A549 (cell line): ENCODE measurements at regions not wholly inside any gene's neighbourhood (a gene's known extent, or its start where the extent isn't known, plus 50 kb on each side); places are given as distances from the start of the nearest gene placed in this dataset.

Source experiments
- ATAC-seq, 2 experiments: fragments of 200-7000 bp in 1 of 2; fragments of >200 bp in 1 of 2; cut with Nextera tagmentation in 1 of 2; cut with Tn5 transposase in 1 of 2; 3 replicates each; pipeline versions ENCODE4 v1.8.0 to v1.9.1; 2018 to 2020; ENCODE audit warnings: mild to moderate bottlenecking in 1 of 2, moderate library complexity in 1 of 2
- CTCF ChIA-PET: fragments of 300-600 bp; sonication (Branson Sonifier 250); formaldehyde crosslinking; extraction: SDS; loops from one replicate; lab custom pipeline; 2021; ENCODE audit warnings: antibody characterized with exemption, inconsistent platforms; lab: Yijun Ruan, JAX
- POLR2A ChIA-PET: fragments of 350-600 bp; formaldehyde crosslinking; extraction: SDS; loops from one replicate; lab custom pipeline; 2021; ENCODE audit warnings: antibody characterized with exemption, inconsistent platforms; lab: Yijun Ruan, JAX
- DNase-seq, 2 experiments: peaks; one replicate each; pipeline versions ENCODE4 v3.0.0 to v3.0.0-alpha.2; 2011 to 2016; ENCODE audit warnings: low read depth in 1 of 2, low spot score in 1 of 2
- FAIRE-seq: peaks from 2 replicates; lab custom pipeline; 2011; peaks lifted over from hg19 to GRCh38; lab: Jason Lieb, UNC
- H3K27ac ChIP-seq, 2 experiments: fragments of >200 bp; sonication (Bioruptor Twin); formaldehyde crosslinking; 3 replicates each; pipeline ENCODE4 v1.5.1; 2016 to 2017
- H3K4me1 ChIP-seq: fragments of >200 bp; sonication (Bioruptor Twin); formaldehyde crosslinking; 3 replicates; pipeline ENCODE4 v1.6.1; 2016
- H3K4me2 ChIP-seq: fragments of >200 bp; sonication (Bioruptor Twin); formaldehyde crosslinking; 3 replicates; pipeline ENCODE4 v1.6.1; 2016
- H3K4me3 ChIP-seq: fragments of >200 bp; sonication (Bioruptor Twin); formaldehyde crosslinking; 3 replicates; pipeline ENCODE4 v1.5.1; 2016
- H3K9me3 ChIP-seq: fragments of >200 bp; sonication (Bioruptor Twin); formaldehyde crosslinking; 3 replicates; pipeline ENCODE4 v1.6.1; 2016
- CEBPB ChIP-seq, 2 experiments: fragments of >200 bp in 1 of 2; sonication (Bioruptor Twin) in 1 of 2; formaldehyde crosslinking in 1 of 2; IDR thresholded peaks; 2 replicates each; pipeline ENCODE4 v1.6.1; 2012 to 2016
- EHF ChIP-seq: fragments of 250-450 bp; sonication (Bioruptor Pico); IDR thresholded peaks from 2 replicates; pipeline ENCODE4 v1.5.0; 2020; ENCODE audit warnings: mild to moderate bottlenecking
- EHMT2 ChIP-seq: fragments of 200-600 bp; sonication (generic); IDR thresholded peaks from 2 replicates; pipeline ENCODE4 v1.6.1; 2016; ENCODE audit warnings: antibody characterized with exemption, low read depth, mild to moderate bottlenecking, moderate library complexity
- EP300 ChIP-seq, 2 experiments: fragments of >200 bp; sonication (Bioruptor Twin); formaldehyde crosslinking; IDR thresholded peaks; 2 replicates in 1 of 2; 3 replicates in 1 of 2; pipeline ENCODE4 v1.6.1; 2016 to 2017
- FOXS1 ChIP-seq: fragments of 250-450 bp; sonication (Bioruptor Pico); IDR thresholded peaks from 2 replicates; pipeline ENCODE4 v1.5.0; 2020; ENCODE audit warnings: mild to moderate bottlenecking, moderate library complexity
- HDAC2 ChIP-seq: fragments of 200-600 bp; sonication (generic); IDR thresholded peaks from 2 replicates; pipeline ENCODE4 v1.6.1; 2016
- HEYL ChIP-seq: fragments of 250-450 bp; sonication (Bioruptor Pico); IDR thresholded peaks from 2 replicates; pipeline ENCODE4 v1.8.0; 2021; ENCODE audit warnings: mild to moderate bottlenecking, moderate library complexity
- HOXA7 ChIP-seq: fragments of 250-450 bp; sonication (Bioruptor Pico); IDR thresholded peaks from 2 replicates; pipeline ENCODE4 v1.5.0; 2020; ENCODE audit warnings: mild to moderate bottlenecking, moderate library complexity
- KDM1A ChIP-seq: fragments of 200-600 bp; sonication (generic); IDR thresholded peaks from 2 replicates; pipeline ENCODE4 v1.6.1; 2016; ENCODE audit warnings: low read depth, mild to moderate bottlenecking
- KDM5A ChIP-seq: fragments of 200-600 bp; sonication (generic); IDR thresholded peaks from 2 replicates; pipeline ENCODE4 v1.6.1; 2016; ENCODE audit warnings: antibody characterized with exemption, mild to moderate bottlenecking
- MAFK ChIP-seq: fragments of 450-650 bp; IDR thresholded peaks from 2 replicates; pipeline ENCODE4 v1.6.1; 2014; ENCODE audit not compliant: partially characterized antibody
- MYC ChIP-seq: IDR thresholded peaks from 2 replicates; pipeline ENCODE4 v1.6.1; 2012; ENCODE audit warnings: mild to moderate bottlenecking, inconsistent platforms, low read length, improper control_type of control experiment, borderline replicate concordance
- NFE2L2 ChIP-seq: fragments of 150-350 bp; conservative IDR thresholded peaks from 2 replicates; pipeline ENCODE4 v1.6.1; 2014; ENCODE audit warnings: low read length
- NPAS2 ChIP-seq: fragments of 250-450 bp; sonication (Bioruptor Pico); IDR thresholded peaks from 2 replicates; pipeline ENCODE4 v1.8.0; 2022; ENCODE audit warnings: mild to moderate bottlenecking, moderate library complexity, borderline replicate concordance
- NR3C1 ChIP-seq: fragments of >200 bp; sonication (Bioruptor Twin); formaldehyde crosslinking; IDR thresholded peaks from 3 replicates; pipeline ENCODE4 v1.6.1; 2017
- POLR2AphosphoS2 ChIP-seq: conservative IDR thresholded peaks from 2 replicates; pipeline ENCODE4 v1.6.1; 2012; ENCODE audit warnings: low read length, improper control_type of control experiment, inconsistent platforms
- RAD21 ChIP-seq, 2 experiments: fragments of >200 bp in 1 of 2; sonication (Bioruptor Twin) in 1 of 2; formaldehyde crosslinking in 1 of 2; IDR thresholded peaks in 1 of 2; conservative IDR thresholded peaks in 1 of 2; 2 replicates in 1 of 2; 3 replicates in 1 of 2; pipeline ENCODE4 v1.6.1; 2012 to 2018; ENCODE audit warnings: inconsistent platforms in 1 of 2
- RFX5 ChIP-seq: fragments of 450-650 bp; IDR thresholded peaks from 2 replicates; pipeline ENCODE4 v1.7.1; 2014; ENCODE audit warnings: antibody characterized with exemption, mild to moderate bottlenecking, moderate library complexity
- RNF2 ChIP-seq: fragments of 200-600 bp; sonication (generic); IDR thresholded peaks from 2 replicates; pipeline ENCODE4 v1.6.1; 2016; ENCODE audit warnings: low read depth, mild to moderate bottlenecking, antibody characterized with exemption, moderate library complexity, borderline replicate concordance
- TP53 ChIP-seq: fragments of 250-450 bp; sonication (Bioruptor Pico); IDR thresholded peaks from 2 replicates; pipeline ENCODE4 v1.5.0; 2021; ENCODE audit warnings: mild to moderate bottlenecking, moderate library complexity
- ZFP36 ChIP-seq: fragments of 450-650 bp; IDR thresholded peaks from 2 replicates; pipeline ENCODE4 v1.6.1; 2014; ENCODE audit warnings: borderline replicate concordance; ENCODE audit not compliant: partially characterized antibody
- ZNF302 ChIP-seq: fragments of 250-450 bp; sonication (Bioruptor Pico); IDR thresholded peaks from 2 replicates; pipeline ENCODE4 v1.9.0; 2021; ENCODE audit warnings: inconsistent platforms, mild to moderate bottlenecking, moderate library complexity
- ZSCAN20 ChIP-seq: fragments of 250-450 bp; sonication (Bioruptor Pico); IDR thresholded peaks from 2 replicates; pipeline ENCODE4 v1.8.0; 2022; ENCODE audit warnings: mild to moderate bottlenecking, moderate library complexity
- WGBS: methylation state at CpG from one replicate; pipeline ENCODE4 v1.1.6; 2017; ENCODE audit errors: missing lambda C conversion rate; 5-methylcytosine and 5-hydroxymethylcytosine counted together
- TF ChIP-seq, protein P1 (sequence below): fragments of 200-600 bp; sonication (generic); IDR thresholded peaks from 2 replicates; pipeline ENCODE4 v1.6.1; 2016; ENCODE audit warnings: antibody characterized with exemption, mild to moderate bottlenecking, moderate library complexity
- TF ChIP-seq, protein P2 (sequence below): IDR thresholded peaks from 2 replicates; pipeline ENCODE4 v1.6.1; 2012
- TF ChIP-seq, protein P3 (sequence below): fragments of 150-350 bp; IDR thresholded peaks from 2 replicates; pipeline ENCODE4 v1.6.1; 2014; ENCODE audit warnings: low read depth, mild to moderate bottlenecking, low read length
- TF ChIP-seq, protein P4 (sequence below): fragments of >200 bp; sonication (Bioruptor Twin); formaldehyde crosslinking; IDR thresholded peaks from 3 replicates; pipeline ENCODE4 v1.6.1; 2016

DNA sequence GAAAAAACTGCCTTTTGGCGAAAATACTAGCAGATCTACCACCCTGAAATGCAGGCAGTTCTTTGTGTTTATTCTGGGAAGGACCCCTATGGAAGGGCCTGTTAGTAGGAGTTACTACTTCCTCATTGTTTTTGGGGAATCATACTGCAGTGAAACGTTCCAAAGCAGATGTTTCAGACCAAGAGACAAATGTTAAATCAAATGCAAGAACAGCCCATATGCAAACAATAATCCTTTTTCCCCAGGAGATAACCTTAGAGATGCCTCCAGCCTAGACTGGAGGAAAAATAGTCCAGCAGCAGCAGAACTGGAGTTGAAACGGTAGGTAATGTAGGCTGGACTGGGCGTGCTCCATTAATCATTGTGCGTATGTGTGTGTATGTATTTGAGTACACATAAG, 65.9 kb upstream of the VWDE start:
- ChIA-PET CTCF (interaction anchor here (1.3 to 2.1 kb wide), 3 partner anchors 11 to 402 kb away, joined by 3 to 9 read pairs (median 4); no protein-coding TSS in a partner anchor), POLR2A (no interaction called here)
- Histone ChIP-seq H3K4me3 (no peak overlapping the region), H3K4me2 (no peak overlapping the region), H3K27ac (no peak overlapping the region), H3K4me1 (no peaks in the 10 kb centered on the region), H3K9me3 (no peaks in the 10 kb centered on the region)
- TF ChIP-seq HOXA7 (CRISPR knock-in tag) (no peak), MAFK (no peak), ZFP36 (no peak), ZNF302 (CRISPR knock-in tag) (no peak), TP53 (CRISPR knock-in tag) (no peak), POLR2AphosphoS2 (no peak), ZSCAN20 (CRISPR knock-in tag) (no peak), EHF (CRISPR knock-in tag) (no peak), NFE2L2 (no peak), RNF2 (no peak), MYC (no peak), RAD21 (conservative IDR thresholded peaks at IDR 0.05 in 1 of 2, IDR thresholded peaks at IDR 0.05 in 1 of 2) (no peak), FOXS1 (CRISPR knock-in tag) (no peak), RFX5 (no peak), EP300 (IDR thresholded peaks at IDR 0.05) (no peak), KDM1A (no peak)
- TF ChIP-seq, protein P1, sequence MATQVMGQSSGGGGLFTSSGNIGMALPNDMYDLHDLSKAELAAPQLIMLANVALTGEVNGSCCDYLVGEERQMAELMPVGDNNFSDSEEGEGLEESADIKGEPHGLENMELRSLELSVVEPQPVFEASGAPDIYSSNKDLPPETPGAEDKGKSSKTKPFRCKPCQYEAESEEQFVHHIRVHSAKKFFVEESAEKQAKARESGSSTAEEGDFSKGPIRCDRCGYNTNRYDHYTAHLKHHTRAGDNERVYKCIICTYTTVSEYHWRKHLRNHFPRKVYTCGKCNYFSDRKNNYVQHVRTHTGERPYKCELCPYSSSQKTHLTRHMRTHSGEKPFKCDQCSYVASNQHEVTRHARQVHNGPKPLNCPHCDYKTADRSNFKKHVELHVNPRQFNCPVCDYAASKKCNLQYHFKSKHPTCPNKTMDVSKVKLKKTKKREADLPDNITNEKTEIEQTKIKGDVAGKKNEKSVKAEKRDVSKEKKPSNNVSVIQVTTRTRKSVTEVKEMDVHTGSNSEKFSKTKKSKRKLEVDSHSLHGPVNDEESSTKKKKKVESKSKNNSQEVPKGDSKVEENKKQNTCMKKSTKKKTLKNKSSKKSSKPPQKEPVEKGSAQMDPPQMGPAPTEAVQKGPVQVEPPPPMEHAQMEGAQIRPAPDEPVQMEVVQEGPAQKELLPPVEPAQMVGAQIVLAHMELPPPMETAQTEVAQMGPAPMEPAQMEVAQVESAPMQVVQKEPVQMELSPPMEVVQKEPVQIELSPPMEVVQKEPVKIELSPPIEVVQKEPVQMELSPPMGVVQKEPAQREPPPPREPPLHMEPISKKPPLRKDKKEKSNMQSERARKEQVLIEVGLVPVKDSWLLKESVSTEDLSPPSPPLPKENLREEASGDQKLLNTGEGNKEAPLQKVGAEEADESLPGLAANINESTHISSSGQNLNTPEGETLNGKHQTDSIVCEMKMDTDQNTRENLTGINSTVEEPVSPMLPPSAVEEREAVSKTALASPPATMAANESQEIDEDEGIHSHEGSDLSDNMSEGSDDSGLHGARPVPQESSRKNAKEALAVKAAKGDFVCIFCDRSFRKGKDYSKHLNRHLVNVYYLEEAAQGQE: no peak
- TF ChIP-seq, protein P2, sequence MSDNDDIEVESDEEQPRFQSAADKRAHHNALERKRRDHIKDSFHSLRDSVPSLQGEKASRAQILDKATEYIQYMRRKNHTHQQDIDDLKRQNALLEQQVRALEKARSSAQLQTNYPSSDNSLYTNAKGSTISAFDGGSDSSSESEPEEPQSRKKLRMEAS: no peak
- TF ChIP-seq, protein P3, sequence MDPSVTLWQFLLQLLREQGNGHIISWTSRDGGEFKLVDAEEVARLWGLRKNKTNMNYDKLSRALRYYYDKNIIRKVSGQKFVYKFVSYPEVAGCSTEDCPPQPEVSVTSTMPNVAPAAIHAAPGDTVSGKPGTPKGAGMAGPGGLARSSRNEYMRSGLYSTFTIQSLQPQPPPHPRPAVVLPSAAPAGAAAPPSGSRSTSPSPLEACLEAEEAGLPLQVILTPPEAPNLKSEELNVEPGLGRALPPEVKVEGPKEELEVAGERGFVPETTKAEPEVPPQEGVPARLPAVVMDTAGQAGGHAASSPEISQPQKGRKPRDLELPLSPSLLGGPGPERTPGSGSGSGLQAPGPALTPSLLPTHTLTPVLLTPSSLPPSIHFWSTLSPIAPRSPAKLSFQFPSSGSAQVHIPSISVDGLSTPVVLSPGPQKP: no peak
- WGBS: 71% methylated on average over 5 of the region's 5 CpGs
- no peak for ATAC-seq
- no peak for FAIRE-seq
- DNase-seq: no peak

DNA sequence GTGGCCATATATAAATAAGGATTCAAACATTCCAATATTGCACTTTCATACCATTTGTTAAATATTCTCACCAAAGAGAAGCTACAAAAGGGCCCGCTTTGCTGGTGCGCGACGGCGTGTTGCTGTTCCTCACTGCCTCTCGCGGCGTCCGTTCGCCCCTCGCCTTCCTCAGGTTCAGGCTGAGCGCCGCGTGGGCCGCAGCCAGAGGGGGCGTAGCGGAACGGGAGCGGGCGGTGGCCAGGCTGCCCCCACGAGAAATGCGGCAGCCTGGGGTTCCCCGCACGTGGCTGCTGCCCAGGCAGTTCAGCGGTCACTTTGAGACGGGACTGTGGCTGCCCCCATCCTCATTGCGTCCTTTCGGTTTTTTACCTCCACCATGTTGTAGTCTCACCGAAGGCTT, 67.3 kb upstream of the VWDE start:
- H3K4me1 ChIP-seq: no peaks in the 10 kb centered on the region
- no peak overlapping the region for H3K4me2 ChIP-seq
- H3K9me3 ChIP-seq: no peaks in the 10 kb centered on the region
- CTCF ChIA-PET: interaction anchor here (1.3 to 2.1 kb wide), 3 partner anchors 12 to 63 kb away, joined by 3 to 9 read pairs (median 9); no protein-coding TSS in a partner anchor
- FAIRE-seq: no peak
- no peak overlapping the region for H3K27ac ChIP-seq
- no peak for TF ChIP-seq KDM5A
- no peak for TF ChIP-seq KDM1A
- no peak for TF ChIP-seq HEYL (CRISPR knock-in tag)
- TF ChIP-seq NR3C1: no peak
- TF ChIP-seq NPAS2 (CRISPR knock-in tag): no peak
- no peak for TF ChIP-seq HDAC2
- TF ChIP-seq RFX5: no peak
- no peak for TF ChIP-seq POLR2AphosphoS2
- no peak for TF ChIP-seq EHMT2
- no peak for TF ChIP-seq CEBPB (IDR thresholded peaks at IDR 0.05)
- no peak for TF ChIP-seq ZSCAN20 (CRISPR knock-in tag)
- TF ChIP-seq, protein P4, sequence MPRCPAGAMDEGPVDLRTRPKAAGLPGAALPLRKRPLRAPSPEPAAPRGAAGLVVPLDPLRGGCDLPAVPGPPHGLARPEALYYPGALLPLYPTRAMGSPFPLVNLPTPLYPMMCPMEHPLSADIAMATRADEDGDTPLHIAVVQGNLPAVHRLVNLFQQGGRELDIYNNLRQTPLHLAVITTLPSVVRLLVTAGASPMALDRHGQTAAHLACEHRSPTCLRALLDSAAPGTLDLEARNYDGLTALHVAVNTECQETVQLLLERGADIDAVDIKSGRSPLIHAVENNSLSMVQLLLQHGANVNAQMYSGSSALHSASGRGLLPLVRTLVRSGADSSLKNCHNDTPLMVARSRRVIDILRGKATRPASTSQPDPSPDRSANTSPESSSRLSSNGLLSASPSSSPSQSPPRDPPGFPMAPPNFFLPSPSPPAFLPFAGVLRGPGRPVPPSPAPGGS: no peak
- TF ChIP-seq, all 56 proteins: peak for 0
- POLR2A ChIA-PET: no interaction called here
- DNase-seq (no peak), ATAC-seq (no peak)
- H3K4me3 ChIP-seq: no peak overlapping the region
- 93% methylated on average over 29 of the region's 29 CpGs for WGBS
